Mammary epithelial cell (primary cell): ENCODE measurements at regions not wholly inside any gene's neighbourhood (a gene's known extent, or its start where the extent isn't known, plus 50 kb on each side); places are given as distances from the start of the nearest gene placed in this dataset.

ENCODE experiments used
- EZH2 ChIP-seq: IDR thresholded peaks from 2 replicates; pipeline ENCODE4 v1.6.1; 2012; ENCODE audit warnings: low read length, inconsistent platforms, borderline replicate concordance
- TF ChIP-seq, protein P1 (sequence below), 2 donors: IDR thresholded peaks in 1 of 2; conservative IDR thresholded peaks in 1 of 2; 2 replicates each; pipeline ENCODE4 v1.5.1; 2011 to 2012; ENCODE audit warnings: inconsistent platforms in 2 of 2, low read length in 2 of 2, mild to moderate bottlenecking in 2 of 2, control low read depth in 1 of 2, low read depth in 1 of 2; ENCODE audit not compliant: insufficient read depth in 1 of 2; ENCODE audit errors: extremely low read depth in 1 of 2

GRCh38 chr20:22690616-22691179, 106.3 kb upstream of the FOXA2 start:
- TF ChIP-seq, protein P1, sequence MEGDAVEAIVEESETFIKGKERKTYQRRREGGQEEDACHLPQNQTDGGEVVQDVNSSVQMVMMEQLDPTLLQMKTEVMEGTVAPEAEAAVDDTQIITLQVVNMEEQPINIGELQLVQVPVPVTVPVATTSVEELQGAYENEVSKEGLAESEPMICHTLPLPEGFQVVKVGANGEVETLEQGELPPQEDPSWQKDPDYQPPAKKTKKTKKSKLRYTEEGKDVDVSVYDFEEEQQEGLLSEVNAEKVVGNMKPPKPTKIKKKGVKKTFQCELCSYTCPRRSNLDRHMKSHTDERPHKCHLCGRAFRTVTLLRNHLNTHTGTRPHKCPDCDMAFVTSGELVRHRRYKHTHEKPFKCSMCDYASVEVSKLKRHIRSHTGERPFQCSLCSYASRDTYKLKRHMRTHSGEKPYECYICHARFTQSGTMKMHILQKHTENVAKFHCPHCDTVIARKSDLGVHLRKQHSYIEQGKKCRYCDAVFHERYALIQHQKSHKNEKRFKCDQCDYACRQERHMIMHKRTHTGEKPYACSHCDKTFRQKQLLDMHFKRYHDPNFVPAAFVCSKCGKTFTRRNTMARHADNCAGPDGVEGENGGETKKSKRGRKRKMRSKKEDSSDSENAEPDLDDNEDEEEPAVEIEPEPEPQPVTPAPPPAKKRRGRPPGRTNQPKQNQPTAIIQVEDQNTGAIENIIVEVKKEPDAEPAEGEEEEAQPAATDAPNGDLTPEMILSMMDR (conservative IDR thresholded peaks at IDR 0.05 in 1 of 2, IDR thresholded peaks at IDR 0.05 in 1 of 2; ENCODE audit: extremely low read depth in 1 of 2, insufficient read depth in 1 of 2, low read depth in 1 of 2, low read length in 2 of 2): no peak
- TF ChIP-seq EZH2: no peak
